Suppressor macrophage (primary cell): ENCODE measurements at regions not wholly inside any gene's neighbourhood (a gene's known extent, or its start where the extent isn't known, plus 50 kb on each side); places are given as distances from the start of the nearest gene placed in this dataset.

ENCODE experiments used
- DNase-seq, 4 experiments: peaks; one replicate each; pipeline ENCODE4 v3.0.0-alpha.2; 2020 to 2022

GRCh38 chr3:64939309-64939708 lies 251.5 kb upstream of the ADAMTS9 start:
- DNase-seq, result no peak

GRCh38 chr3:64936556-64936955 lies 248.8 kb upstream of the ADAMTS9 start:
- DNase-seq, result no peak

- no peak for DNase-seq
Measured at GRCh38 chr3:64935971-64936370, 248.2 kb upstream of the ADAMTS9 start.

DNA sequence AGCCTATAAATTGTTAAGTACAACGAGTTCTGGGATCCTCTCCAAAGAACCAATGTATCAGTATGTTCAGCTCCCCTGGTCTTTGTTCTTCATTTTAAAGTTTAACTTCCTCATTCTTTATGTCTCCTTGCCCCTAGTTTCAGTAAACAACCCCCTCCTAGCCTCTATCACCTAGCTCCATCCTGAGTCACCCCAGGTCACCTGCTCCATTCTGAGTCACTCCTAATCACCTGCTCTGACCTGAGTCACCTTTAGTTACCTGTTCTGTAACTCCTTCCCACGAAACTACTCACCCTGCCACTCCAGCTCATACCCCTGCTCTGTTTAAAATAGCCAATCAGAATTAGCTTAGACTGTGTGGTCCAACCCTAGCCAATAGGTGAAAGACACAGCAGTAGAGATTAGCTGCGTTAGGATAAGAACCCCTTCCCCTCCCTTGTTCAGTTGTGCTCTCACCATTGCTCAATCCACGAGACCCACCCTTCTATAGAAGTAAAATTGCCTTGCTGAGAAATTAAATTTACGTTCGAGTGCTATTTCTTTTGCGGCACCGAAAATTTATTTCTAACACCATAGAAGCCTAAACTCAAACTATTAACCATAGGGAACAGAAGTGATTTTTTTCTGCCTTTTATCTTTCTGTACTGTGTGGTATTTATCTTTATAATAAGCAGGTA lies 245.0 kb upstream of the ADAMTS9 start:
- no peak for DNase-seq

GRCh38 chr3:64932016-64932518 lies 244.3 kb upstream of the ADAMTS9 start:
- no peak for DNase-seq

DNA sequence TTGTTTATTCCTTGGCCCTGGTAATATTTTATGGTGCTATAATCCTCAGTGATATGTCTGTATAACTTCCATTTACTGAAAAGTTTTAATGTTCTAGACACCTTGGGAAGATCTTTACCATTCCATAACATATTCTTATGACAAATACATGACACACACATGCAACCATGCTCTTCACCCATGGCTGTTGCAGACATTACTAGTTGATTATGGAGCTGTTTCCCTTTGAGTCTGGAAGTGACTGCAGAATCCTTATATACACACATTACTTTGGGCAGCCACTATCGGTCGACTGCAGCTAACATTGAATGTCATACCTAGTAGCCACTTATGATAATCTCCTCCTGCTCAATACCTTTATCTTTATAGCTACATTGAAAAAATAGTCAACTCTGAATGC lies 243.1 kb upstream of the ADAMTS9 start:
- no peak for DNase-seq

DNA sequence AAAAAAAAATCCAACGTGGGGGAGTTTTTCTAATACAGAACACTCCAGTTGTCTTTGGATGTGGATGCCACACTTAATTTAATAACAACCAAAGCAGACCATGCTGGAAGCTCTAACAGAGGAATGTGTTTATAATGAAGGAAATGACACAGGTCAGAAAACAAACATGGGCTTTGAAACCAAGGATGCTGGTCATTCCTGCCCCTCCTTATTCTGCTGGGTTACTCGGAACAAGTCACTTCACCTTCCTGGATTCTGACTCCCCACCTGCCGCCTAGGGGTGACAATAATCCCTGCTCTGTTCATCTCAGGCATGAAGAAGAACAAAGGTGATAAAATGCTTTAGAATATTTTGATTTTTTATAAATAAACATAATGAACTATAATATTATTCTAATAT lies 240.9 kb upstream of the ADAMTS9 start:
- no peak for DNase-seq

DNA sequence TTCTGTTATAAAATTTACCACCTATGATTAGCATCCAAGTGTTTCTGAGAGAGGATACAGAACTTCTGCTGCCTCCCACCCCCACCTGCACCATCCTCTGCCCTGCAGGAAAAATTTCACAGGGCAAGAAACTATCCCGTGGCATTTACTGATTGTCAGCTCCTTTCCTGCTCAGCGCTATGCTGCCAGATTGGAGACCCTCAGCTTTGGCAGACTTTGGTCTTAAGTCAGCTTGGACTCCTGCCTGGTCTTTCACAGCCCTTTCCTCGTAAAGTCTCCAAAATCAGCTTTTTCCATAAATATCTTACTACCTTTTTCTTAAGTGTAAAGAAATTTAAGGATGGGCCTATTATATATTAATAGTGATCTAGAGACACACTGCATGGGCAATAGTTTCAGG lies 239.9 kb upstream of the ADAMTS9 start:
- no peak for DNase-seq

GRCh38 chr3:64925575-64925974 lies 237.8 kb upstream of the ADAMTS9 start:
- DNase-seq, result no peak

DNA sequence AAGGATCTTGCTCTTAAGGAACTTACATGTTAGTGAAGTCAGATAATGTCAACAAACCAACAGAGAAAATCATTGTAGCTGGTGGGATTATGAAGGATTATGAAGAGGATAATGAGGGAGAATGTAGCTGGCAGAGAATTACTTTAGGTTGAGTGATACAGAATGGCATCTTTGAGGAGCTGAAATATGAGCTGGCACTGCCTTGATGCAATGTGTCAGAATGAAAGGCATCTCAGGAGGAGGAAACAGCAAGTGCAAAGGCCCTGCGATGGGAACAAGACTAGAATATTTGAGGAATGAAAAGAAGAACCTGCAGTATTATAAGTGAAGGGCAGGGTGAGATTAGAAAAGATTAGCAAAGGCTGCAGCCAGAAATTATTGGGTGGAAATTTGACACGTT lies 237.2 kb upstream of the ADAMTS9 start:
- DNase-seq, result no peak

- no peak for DNase-seq
Measured at GRCh38 chr3:64922213-64922612, 234.4 kb upstream of the ADAMTS9 start.

DNA sequence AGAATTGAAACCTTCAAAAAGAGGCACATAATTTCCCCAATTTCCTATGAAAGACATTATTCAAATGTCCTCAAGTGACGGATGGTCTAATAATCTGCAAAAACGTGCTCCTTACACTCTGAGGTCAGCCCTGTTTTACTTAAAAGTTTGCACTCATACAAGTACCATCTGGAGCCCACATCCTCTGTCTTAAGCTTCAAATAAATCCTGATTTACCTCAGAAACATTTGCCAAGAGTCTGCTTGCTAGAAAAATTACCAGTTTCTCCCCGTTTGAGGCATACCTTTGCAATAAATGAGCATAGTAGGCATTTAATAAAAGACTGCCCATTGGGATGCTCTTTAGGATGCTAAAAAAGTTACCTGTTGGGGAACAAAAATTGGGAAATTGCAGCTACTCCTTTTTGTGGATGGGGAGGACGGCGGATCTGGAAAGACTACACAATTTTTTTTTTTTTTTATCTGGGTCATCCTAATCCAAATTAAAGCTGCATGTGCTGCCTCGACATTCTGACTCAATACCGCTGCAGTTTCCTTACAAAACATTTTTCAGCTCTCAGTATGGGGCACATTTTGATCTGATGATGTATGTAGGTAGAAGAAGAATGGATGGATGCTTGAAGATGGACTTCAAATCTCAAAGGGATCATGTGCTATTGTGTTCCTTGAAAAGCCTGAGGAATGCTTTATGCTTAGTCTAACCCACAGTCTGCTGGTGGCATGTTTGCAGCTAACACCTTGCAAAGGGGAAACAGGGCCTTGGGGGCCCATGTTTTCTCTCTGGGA lies 233.7 kb upstream of the ADAMTS9 start:
- DNase-seq, result no peak

- DNase-seq, result no peak
Measured at GRCh38 chr3:64919934-64920333, 232.1 kb upstream of the ADAMTS9 start.

DNA sequence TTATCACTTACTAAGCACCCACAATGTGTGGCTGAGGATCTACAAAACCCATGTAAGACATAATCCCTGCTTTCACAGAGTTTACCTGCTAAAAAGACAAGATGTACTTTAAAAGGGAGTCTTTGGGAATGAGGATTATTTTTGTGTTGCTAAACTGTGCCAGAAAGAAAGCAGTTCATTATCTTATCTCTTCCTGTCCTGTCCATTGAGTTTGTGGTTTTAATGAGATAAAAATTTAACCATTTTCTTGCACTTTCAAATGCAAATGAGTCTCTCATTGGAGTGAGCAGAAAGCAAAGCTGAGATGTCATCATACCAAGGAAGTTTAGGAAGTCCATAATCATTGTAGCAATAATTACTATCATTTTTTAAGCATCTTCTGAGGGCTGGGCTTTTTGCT lies 231.2 kb upstream of the ADAMTS9 start:
- DNase-seq, result no peak

GRCh38 chr3:64917914-64918453 lies 230.2 kb upstream of the ADAMTS9 start:
- DNase-seq, result no peak

DNA sequence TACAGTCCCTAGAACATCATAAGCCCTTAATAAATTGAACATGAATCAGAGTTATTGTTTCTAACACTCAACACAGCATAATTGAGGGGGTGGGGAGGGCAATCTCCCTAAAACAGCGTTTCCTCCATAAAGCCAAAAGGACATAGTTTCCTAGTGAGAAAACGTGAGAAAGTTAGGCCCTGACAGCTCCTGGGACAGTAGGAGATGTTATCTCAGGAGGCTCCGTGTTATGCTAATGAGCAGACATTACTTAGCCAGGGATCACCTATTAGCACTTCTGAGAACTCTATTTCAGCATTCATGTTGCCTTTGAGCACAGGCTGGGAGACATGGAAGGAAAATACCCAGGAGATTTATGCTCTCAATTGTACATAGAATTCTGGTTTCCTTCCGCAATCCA lies 229.1 kb upstream of the ADAMTS9 start:
- no peak for DNase-seq

- DNase-seq, result no peak
Measured at GRCh38 chr3:64916192-64916798, 228.5 kb upstream of the ADAMTS9 start.

DNA sequence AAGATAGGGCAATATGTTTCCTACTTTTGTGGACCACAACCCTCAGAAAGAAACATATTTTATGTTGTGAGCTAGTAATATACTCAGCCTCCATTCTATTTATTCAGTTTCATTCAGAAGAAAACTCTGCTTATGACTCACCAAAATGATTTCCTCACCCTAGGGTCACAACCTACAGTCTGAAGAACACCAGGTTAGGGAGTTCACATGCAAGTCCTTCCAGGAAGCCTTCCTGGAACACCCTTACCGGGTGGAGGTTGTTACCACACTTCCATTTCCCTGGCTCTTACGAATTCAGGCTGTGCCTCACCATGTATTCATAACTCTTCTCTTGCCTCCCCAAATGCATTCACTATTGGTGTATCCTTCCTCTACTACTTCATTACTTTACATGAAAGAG lies 228.0 kb upstream of the ADAMTS9 start:
- no peak for DNase-seq

GRCh38 chr3:64913515-64913914 lies 225.7 kb upstream of the ADAMTS9 start:
- no peak for DNase-seq

DNA sequence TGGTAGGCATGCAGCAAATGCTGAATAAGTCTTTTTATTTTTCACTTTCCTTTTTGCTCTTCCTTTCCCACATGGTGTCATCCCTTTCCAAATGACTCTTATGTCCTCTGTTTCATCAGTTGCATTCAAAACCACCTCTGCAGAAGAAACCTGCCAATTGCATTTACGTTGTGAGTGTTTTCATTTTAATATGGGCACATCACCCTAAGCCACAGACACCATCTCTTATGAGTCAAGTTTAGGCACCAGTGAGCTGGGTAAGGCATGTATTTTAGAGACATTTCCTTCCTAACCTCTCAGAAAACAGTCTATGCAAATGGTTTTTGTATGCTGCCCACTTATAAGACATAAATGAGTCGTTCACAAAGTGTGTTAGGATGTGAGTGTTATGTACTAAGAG lies 223.3 kb upstream of the ADAMTS9 start:
- no peak for DNase-seq

GRCh38 chr3:64909757-64910467 lies 222.1 kb upstream of the ADAMTS9 start:
- DNase-seq, result no peak

GRCh38 chr3:64909011-64909410 lies 221.2 kb upstream of the ADAMTS9 start:
- no peak for DNase-seq

- no peak for DNase-seq
Measured at GRCh38 chr3:64908251-64908685, 220.5 kb upstream of the ADAMTS9 start.
